Gastrocnemius medialis (tissue), 4 donors: ENCODE measurements at regions not wholly inside any gene's neighbourhood (a gene's known extent, or its start where the extent isn't known, plus 50 kb on each side); places are given as distances from the start of the nearest gene placed in this dataset.

Experiments used
- ATAC-seq, 2 donors: fragments of 150-250 bp; one replicate each; pipeline ENCODE4 v1.9.1; 2016
- DNase-seq, 2 donors: peaks; one replicate each; pipeline ENCODE4 v3.0.0-alpha.2; 2019
- H3K27ac ChIP-seq, 4 donors: fragments of 200-600 bp; sonication (generic); 1 replicate in 1 of 4; 2 replicates in 3 of 4; pipeline ENCODE4 v1.5.1; 2016 to 2018; ENCODE audit warnings: mild to moderate bottlenecking in 2 of 4, moderate library complexity in 1 of 4
- H3K27me3 ChIP-seq, 3 donors: fragments of 200-600 bp; sonication (generic) in 2 of 3; 1 replicate in 1 of 3; 2 replicates in 2 of 3; pipeline versions ENCODE4 v1.5.1 to v1.6.0; 2016 to 2019; ENCODE audit warnings: mild to moderate bottlenecking in 1 of 3, moderate library complexity in 1 of 3
- H3K36me3 ChIP-seq, 2 donors: fragments of 200-600 bp; sonication (generic) in 1 of 2; one replicate each; pipeline ENCODE4 v1.5.1; 2017 to 2018
- H3K4me1 ChIP-seq, 2 donors: fragments of 200-600 bp; sonication (generic) in 1 of 2; one replicate each; pipeline ENCODE4 v1.5.1; 2016 to 2017; ENCODE audit warnings: mild to moderate bottlenecking in 2 of 2
- H3K4me3 ChIP-seq, 4 donors: fragments of 200-600 bp; sonication (generic) in 3 of 4; 1 replicate in 1 of 4; 2 replicates in 3 of 4; pipeline ENCODE4 v1.5.1; 2016 to 2019; ENCODE audit warnings: mild to moderate bottlenecking in 2 of 4
- H3K9me3 ChIP-seq, 3 donors: fragments of 200-600 bp; sonication (generic) in 2 of 3; 1 replicate in 1 of 3; 2 replicates in 2 of 3; pipeline ENCODE4 v1.5.1; 2016 to 2019
- POLR2A ChIP-seq, 2 donors: fragments of 450-650 bp; IDR thresholded peaks; one replicate each; pipeline ENCODE4 v1.6.1; 2017; ENCODE audit warnings: antibody characterized with exemption in 2 of 2, mild to moderate bottlenecking in 2 of 2, moderate library complexity in 2 of 2
- in situ Hi-C, 4 donors: fragments of 200-750 bp; cut with MboI; loops; one replicate each; pipeline versions ENCODE4 v1.15.0 to v1.8.0; 2017; ENCODE audit warnings: low sequenced_read_pairs in 4 of 4
- intact Hi-C: fragments of 100-400 bp; cut with DNase I; formaldehyde crosslinking; loops from one replicate; pipeline ENCODE4 v1.15.1; 2023; ENCODE audit warnings: low total_unique reads
- TF ChIP-seq, protein P1 (sequence below), 5 experiments: fragments of 450-650 bp in 3 of 5; fragments of 200-600 bp in 2 of 5; sonication (generic) in 2 of 5; IDR thresholded peaks in 4 of 5; conservative IDR thresholded peaks in 1 of 5; 1 replicate in 4 of 5; 2 replicates in 1 of 5; pipeline ENCODE4 v1.5.1; 2016 to 2019; ENCODE audit warnings: antibody characterized with exemption in 5 of 5, mild to moderate bottlenecking in 3 of 5, moderate library complexity in 3 of 5

DNA sequence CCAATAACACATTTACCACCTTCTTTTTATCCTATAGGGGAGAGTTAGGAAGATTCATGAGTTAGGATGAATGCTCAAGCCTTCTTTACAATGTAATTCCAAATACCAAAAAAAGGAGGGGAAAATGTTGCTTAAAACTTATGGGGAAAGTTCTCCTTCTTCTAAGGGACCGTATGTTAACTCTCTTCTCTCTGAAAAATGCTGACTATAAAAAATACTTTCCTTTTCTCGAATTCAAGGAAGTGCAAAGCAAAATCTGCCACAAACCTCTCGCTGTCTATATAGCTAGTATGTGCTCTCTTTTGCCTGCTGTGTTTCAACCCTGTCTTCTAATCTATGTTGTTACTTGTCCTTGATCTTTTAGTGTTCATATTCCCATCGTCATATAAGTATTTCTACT is 768.6 kb upstream of the C9orf72 start:
- Histone ChIP-seq H3K4me1 (no peaks in the 10 kb centered on the region), H3K36me3 (no peaks in the 10 kb centered on the region), H3K9me3 (no peaks in the 10 kb centered on the region), H3K4me3 (no peak overlapping the region), H3K27ac (no peak overlapping the region), H3K27me3 (no peaks in the 10 kb centered on the region)
- in situ Hi-C loops (no loop called here), intact Hi-C loops (no loop called here)
- no peak for TF ChIP-seq POLR2A (IDR thresholded peaks at IDR 0.05)
- TF ChIP-seq, protein P1, sequence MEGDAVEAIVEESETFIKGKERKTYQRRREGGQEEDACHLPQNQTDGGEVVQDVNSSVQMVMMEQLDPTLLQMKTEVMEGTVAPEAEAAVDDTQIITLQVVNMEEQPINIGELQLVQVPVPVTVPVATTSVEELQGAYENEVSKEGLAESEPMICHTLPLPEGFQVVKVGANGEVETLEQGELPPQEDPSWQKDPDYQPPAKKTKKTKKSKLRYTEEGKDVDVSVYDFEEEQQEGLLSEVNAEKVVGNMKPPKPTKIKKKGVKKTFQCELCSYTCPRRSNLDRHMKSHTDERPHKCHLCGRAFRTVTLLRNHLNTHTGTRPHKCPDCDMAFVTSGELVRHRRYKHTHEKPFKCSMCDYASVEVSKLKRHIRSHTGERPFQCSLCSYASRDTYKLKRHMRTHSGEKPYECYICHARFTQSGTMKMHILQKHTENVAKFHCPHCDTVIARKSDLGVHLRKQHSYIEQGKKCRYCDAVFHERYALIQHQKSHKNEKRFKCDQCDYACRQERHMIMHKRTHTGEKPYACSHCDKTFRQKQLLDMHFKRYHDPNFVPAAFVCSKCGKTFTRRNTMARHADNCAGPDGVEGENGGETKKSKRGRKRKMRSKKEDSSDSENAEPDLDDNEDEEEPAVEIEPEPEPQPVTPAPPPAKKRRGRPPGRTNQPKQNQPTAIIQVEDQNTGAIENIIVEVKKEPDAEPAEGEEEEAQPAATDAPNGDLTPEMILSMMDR (IDR thresholded peaks at IDR 0.05 in 4 of 5, conservative IDR thresholded peaks at IDR 0.05 in 1 of 5) = no peak
- no peak for DNase-seq
- no peak for ATAC-seq

DNA sequence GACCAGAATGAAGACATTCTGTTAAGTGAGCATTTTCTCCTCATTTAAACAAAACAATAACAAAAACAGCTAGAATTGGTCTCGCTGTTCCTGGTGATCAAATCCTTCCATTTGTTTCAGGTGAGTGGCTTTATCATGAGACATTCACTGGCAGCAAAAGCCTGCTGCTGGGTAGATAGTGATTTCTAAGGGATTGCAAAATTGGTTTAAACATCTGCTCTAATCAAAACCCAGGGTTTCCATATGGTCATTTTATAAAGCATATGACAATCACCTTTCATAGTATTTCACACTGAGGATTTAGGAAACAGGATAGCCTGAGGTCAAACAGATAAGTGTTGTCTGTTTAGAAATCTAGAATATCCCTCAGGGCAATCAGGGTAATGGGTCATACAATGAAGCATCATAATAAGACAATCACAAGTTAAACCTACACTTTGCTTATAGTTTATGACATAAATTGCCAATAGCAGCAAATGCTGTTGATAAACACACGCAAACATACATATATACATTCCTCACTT is 769.6 kb upstream of the C9orf72 start:
- H3K9me3 ChIP-seq = no peaks in the 10 kb centered on the region
- in situ Hi-C loops (no loop called here), intact Hi-C loops (no loop called here)
- ATAC-seq = no peak
- no peaks in the 10 kb centered on the region for H3K36me3 ChIP-seq
- no peaks in the 10 kb centered on the region for H3K27me3 ChIP-seq
- no peak for DNase-seq
- no peak overlapping the region for H3K27ac ChIP-seq
- no peak for TF ChIP-seq POLR2A (IDR thresholded peaks at IDR 0.05)
- TF ChIP-seq, protein P1 (IDR thresholded peaks at IDR 0.05 in 4 of 5, conservative IDR thresholded peaks at IDR 0.05 in 1 of 5) = no peak
- H3K4me1 ChIP-seq = no peaks in the 10 kb centered on the region
- H3K4me3 ChIP-seq = no peak overlapping the region

DNA sequence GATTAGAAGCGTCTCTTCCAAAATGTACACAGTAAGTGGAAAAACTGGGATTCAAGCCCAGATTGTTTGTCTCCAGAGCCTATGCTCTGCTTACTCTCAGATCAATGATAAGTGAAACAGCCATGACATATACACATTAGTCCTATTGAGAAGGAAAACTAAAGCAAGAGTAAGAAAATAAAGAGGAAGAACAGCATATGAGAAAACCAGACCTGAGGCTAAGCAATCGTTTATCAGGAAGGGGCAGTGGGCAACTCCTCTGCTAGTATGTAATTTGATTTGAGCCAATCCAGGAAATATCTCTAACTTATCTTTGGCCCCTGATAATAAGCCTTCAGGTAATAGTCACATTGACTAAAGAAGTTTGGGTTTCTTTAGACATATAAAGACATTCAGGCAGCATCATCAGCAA is 789.9 kb upstream of the C9orf72 start:
- Histone ChIP-seq H3K4me3 (no peak overlapping the region), H3K9me3 (no peaks in the 10 kb centered on the region), H3K27me3 (no peaks in the 10 kb centered on the region), H3K36me3 (no peaks in the 10 kb centered on the region), H3K27ac (no peak overlapping the region), H3K4me1 (no peaks in the 10 kb centered on the region)
- no peak for ATAC-seq
- intact Hi-C loops (no loop called here), in situ Hi-C loops (no loop called here)
- DNase-seq = no peak
- TF ChIP-seq, protein P1 (IDR thresholded peaks at IDR 0.05 in 4 of 5, conservative IDR thresholded peaks at IDR 0.05 in 1 of 5) = no peak
- no peak for TF ChIP-seq POLR2A (IDR thresholded peaks at IDR 0.05)

DNA sequence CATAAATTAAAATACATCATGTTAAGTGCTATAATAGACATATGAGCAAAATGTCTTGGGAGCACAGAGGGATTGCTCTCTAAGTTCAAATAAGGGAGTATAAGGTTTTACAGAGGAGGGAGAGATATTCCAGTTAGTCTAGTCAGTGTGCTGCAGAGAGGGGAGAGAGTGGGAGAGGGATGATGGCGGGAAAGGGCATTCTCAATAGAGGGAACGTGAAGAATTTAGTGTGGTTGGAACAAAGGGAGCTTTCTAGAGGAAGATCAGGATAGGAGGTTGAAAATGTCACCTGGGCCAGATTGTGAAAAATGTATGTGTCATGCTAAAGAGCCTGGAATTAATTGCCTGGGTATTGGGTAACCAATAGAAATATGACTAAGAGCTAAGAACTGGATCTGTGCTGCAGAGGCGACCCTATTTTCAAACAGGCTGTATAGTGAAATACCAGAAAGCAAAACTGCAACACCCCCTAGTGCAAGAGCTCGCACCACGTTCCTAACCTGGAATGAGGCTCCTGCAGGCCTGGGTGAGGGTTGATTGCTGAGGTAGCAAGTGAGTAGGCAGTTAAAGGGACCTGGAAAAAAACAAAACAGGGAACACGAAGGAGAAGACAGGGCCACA is 791.8 kb upstream of the C9orf72 start:
- ATAC-seq (no peak), DNase-seq (no peak)
- no peak for TF ChIP-seq POLR2A (IDR thresholded peaks at IDR 0.05)
- TF ChIP-seq, protein P1 (IDR thresholded peaks at IDR 0.05 in 4 of 5, conservative IDR thresholded peaks at IDR 0.05 in 1 of 5) = no peak
- intact Hi-C loops (no loop called here), in situ Hi-C loops (no loop called here)
- H3K27me3 ChIP-seq = no peaks in the 10 kb centered on the region
- H3K27ac ChIP-seq = no peak overlapping the region
- H3K36me3 ChIP-seq = no peaks in the 10 kb centered on the region
- no peaks in the 10 kb centered on the region for H3K4me1 ChIP-seq
- H3K9me3 ChIP-seq = no peaks in the 10 kb centered on the region
- H3K4me3 ChIP-seq = no peak overlapping the region

DNA sequence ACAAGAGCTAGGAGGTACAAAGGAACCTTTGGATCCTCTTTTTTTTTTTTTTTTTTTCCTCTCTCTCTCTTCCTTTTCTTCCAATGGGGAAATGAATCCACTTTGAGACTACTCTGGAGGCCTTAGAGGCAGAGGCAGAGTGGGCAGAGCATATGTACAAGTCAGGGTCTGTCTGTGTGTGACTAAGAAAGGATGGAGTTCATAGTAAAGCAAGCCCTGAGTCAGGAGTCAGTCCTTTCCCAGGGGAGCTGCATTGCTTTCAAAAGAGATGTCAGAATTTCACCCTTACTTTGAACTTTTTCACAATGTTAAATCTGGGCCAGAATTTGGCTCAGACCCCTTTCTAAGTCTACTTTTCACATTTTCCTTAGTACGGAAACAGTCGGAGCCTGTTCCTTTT is 792.4 kb upstream of the C9orf72 start:
- Histone ChIP-seq H3K9me3 (no peaks in the 10 kb centered on the region), H3K36me3 (no peaks in the 10 kb centered on the region), H3K4me3 (no peak overlapping the region), H3K27me3 (no peaks in the 10 kb centered on the region), H3K27ac (no peak overlapping the region), H3K4me1 (no peaks in the 10 kb centered on the region)
- TF ChIP-seq, protein P1 (IDR thresholded peaks at IDR 0.05 in 4 of 5, conservative IDR thresholded peaks at IDR 0.05 in 1 of 5) = no peak
- in situ Hi-C loops (no loop called here), intact Hi-C loops (no loop called here)
- DNase-seq (no peak), ATAC-seq (no peak)
